GM12865 (cell line): ENCODE measurements at regions not wholly inside any gene's neighbourhood (a gene's known extent, or its start where the extent isn't known, plus 50 kb on each side); places are given as distances from the start of the nearest gene placed in this dataset.
"Not testable (repeated sequence)": the region's sequence is repeated elsewhere in the genome, so short reads cannot be mapped to it uniquely, and the experiment has no call there.

ENCODE experiments used
- DNase-seq: peaks from one replicate; pipeline ENCODE4 v3.0.0; 2010; ENCODE audit warnings: low read depth
- H3K4me3 ChIP-seq: 2 replicates; pipeline ENCODE4 v1.5.1; 2011; ENCODE audit warnings: mild to moderate bottlenecking, low read depth, low read length, control low read depth
- TF ChIP-seq, protein P1 (sequence below): IDR thresholded peaks from 2 replicates; pipeline ENCODE4 v1.5.1; 2011; ENCODE audit warnings: low read length, control low read depth, low read depth, inconsistent platforms; ENCODE audit not compliant: insufficient read depth; ENCODE audit errors: missing control alignments

GRCh38 chr10:30169342-30169741 lies 110.0 kb upstream of the JCAD start:
- TF ChIP-seq, protein P1, sequence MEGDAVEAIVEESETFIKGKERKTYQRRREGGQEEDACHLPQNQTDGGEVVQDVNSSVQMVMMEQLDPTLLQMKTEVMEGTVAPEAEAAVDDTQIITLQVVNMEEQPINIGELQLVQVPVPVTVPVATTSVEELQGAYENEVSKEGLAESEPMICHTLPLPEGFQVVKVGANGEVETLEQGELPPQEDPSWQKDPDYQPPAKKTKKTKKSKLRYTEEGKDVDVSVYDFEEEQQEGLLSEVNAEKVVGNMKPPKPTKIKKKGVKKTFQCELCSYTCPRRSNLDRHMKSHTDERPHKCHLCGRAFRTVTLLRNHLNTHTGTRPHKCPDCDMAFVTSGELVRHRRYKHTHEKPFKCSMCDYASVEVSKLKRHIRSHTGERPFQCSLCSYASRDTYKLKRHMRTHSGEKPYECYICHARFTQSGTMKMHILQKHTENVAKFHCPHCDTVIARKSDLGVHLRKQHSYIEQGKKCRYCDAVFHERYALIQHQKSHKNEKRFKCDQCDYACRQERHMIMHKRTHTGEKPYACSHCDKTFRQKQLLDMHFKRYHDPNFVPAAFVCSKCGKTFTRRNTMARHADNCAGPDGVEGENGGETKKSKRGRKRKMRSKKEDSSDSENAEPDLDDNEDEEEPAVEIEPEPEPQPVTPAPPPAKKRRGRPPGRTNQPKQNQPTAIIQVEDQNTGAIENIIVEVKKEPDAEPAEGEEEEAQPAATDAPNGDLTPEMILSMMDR, result no peak
- no peak for DNase-seq
- no peak overlapping the region for H3K4me3 ChIP-seq

- DNase-seq, result no peak
- TF ChIP-seq, protein P1, result no peak
- H3K4me3 ChIP-seq, result no peak overlapping the region
Measured at GRCh38 chr10:30166929-30167328, 107.5 kb upstream of the JCAD start.

DNA sequence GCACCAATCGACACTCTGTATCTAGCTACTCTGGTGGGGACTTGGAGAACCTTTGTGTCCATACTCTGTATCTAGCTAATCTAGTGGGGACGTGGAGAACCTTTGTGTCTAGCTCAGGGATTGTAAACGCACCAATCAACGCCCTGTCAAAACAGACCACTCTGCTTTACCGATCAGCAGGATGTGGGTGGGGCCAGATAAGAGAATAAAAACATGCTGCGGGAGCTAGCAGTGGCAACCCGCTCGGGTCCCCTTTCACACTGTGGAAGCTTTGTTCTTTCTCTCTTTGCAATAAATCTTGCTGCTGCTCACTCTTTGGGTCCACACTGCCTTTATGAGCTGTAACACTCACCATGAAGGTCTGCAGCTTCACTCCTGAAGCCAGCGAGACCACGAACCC lies 104.0 kb upstream of the JCAD start:
- not testable (repeated sequence) for DNase-seq, H3K4me3 ChIP-seq

- not testable (repeated sequence) for H3K4me3 ChIP-seq, DNase-seq
Measured at GRCh38 chr10:30162796-30163195, 103.4 kb upstream of the JCAD start.

DNA sequence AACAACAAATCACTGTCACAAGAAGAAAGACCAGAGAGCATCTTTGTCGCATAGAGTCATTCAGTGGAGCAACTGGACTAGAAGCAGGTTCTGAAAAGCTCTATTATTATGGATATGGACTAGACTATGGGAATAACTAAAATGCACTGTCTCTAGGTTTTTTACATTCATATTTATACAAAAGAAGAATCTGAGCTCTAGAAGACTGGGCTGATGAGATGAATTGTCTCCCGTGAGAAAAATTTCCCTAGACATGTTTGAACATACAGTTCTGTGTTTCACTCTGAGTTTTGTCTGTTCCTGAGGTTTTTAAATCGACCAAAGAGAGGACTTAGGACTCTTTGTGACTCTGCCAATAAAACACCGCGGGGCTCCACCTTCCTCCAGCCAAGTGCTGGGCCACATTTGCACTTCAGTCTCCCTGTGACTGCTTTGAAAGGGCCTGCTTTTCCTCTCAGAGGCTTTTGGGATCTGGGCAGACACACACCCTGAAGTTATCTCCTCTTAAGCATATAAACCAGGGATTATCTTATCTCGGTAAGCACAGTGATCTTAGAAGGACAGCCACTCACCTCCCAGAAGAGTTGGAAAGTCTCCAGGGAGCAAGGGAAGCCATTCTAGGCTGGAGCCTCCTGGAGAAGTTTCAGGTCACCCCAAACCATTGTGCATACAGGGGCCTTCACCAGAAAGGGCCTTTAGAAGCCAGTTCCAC lies 101.0 kb upstream of the JCAD start:
- peak; percentile 60 for DNase-seq
- no peak overlapping the region for H3K4me3 ChIP-seq
- TF ChIP-seq, protein P1, result no peak

DNA sequence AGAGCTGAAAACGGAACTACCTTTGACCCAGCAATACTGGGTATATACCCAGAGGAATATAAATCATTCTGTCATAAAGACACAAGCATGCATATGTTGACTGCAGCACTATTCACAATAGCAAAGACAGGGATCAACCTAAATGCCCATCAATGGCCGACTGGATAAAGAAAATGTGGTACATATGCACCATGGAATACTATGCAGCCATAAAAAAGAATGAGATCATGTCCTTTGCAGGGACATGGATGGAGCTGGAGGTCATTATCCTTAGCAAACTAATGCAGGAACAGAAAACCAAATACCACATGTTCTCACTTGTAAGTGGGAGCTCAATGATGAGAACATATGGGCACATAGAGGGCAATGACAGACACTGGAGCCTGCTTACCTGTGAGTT lies 100.2 kb upstream of the JCAD start:
- not testable (repeated sequence) for H3K4me3 ChIP-seq, DNase-seq

GRCh38 chr10:30158325-30158960 lies 99.1 kb upstream of the JCAD start:
- H3K4me3 ChIP-seq, result no peak overlapping the region
- TF ChIP-seq, protein P1, result no peak
- peak; percentile 31 for DNase-seq

DNA sequence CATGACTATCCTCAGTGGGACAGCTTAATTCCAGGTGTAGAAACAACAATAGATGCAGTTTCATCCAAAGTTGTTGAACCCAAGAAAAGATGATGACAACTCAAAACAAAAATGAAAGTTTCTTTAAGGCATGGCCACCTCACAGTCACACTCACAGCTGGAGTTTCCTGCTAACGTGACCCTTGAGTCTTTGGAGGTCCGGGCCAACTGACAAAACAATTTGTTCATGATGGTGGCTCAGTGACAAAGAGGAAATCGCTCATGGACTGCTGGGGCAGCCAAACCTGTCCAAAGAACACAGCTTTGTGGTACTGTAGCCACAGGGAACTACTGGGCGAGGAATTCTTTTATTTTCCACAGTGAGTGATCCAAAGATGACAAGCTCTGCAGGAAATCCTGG lies 96.0 kb upstream of the JCAD start:
- DNase-seq, result peak; percentile 69
- no peak overlapping the region for H3K4me3 ChIP-seq
- TF ChIP-seq, protein P1, result no peak
